ENCODE measurements at regions not wholly inside any gene's neighbourhood (a gene's known extent, or its start where the extent isn't known, plus 50 kb on each side); places are given as distances from the start of the nearest gene placed in this dataset.

DNA sequence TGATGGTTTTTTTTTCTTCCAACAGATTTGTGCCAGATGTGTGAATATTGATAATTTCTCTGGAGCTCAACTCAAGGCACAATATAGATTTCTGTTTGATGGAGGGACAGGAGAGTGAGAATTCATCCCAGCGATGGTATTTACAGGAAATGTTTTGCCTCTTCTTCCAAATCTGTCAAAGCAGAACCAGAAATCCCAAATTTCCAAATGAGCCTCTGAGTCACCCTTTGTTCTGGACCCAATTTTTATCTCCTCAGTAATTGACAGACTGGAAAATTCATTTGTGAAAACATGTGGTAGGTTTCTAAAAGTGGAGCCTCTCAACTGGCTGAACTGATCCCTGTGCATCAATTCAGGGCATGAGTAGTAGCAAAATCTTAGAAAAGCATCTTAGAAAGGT is 223.2 kb upstream of the TSHZ2 start:
- H3K79me2 ChIP-seq (ENCODE audit: control insufficient read depth, insufficient read depth, low read length) = no peaks in the 10 kb centered on the region
- no CpG with 5 or more reads among the region's 1 CpG for WGBS (ENCODE audit: insufficient coverage)
- H3K9me3 Mint-ChIP-seq (ENCODE audit: insufficient read depth) = no peaks in the 10 kb centered on the region
- no peaks in the 10 kb centered on the region for H3K36me3 ChIP-seq (replicated peaks in 1 of 2; ENCODE audit: control extremely low read depth in 1 of 2, control insufficient read depth in 1 of 2, extremely low read depth in 1 of 2, insufficient read depth in 2 of 2, low read length in 1 of 2)
- H3K27ac ChIP-seq (ENCODE audit: low read length in 2 of 2) = no peak overlapping the region
- H3K4me3 Mint-ChIP-seq = no peak overlapping the region
- H3K27ac Mint-ChIP-seq = no peak overlapping the region
- no peak overlapping the region for H3K9ac ChIP-seq (ENCODE audit: low read length)
- H3K4me1 Mint-ChIP-seq = no peaks in the 10 kb centered on the region
- H4K20me1 ChIP-seq (ENCODE audit: control insufficient read depth, insufficient read depth, low read length, poor library complexity, severe bottlenecking) = no peaks in the 10 kb centered on the region
- DNase-seq (no peak), ATAC-seq (ENCODE audit: low read depth) (no peak)
- H3K27me3 ChIP-seq (replicated peaks in 1 of 4; ENCODE audit: control extremely low read depth in 1 of 4, control insufficient read depth in 3 of 4, insufficient read depth in 4 of 4, low read length in 3 of 4) = no peaks in the 10 kb centered on the region
- ChIA-PET POLR2A (no interaction called here), CTCF (no interaction called here)
- no peaks in the 10 kb centered on the region for H3K4me1 ChIP-seq (ENCODE audit: control insufficient read depth in 2 of 2, insufficient read depth in 2 of 2, low read length in 2 of 2)
- H3K27me3 Mint-ChIP-seq = peaks cover 4% of the 10 kb centered on the region
- intact Hi-C loops (cut with micrococcal nuclease) = no loop called here
- TF ChIP-seq, protein P1, sequence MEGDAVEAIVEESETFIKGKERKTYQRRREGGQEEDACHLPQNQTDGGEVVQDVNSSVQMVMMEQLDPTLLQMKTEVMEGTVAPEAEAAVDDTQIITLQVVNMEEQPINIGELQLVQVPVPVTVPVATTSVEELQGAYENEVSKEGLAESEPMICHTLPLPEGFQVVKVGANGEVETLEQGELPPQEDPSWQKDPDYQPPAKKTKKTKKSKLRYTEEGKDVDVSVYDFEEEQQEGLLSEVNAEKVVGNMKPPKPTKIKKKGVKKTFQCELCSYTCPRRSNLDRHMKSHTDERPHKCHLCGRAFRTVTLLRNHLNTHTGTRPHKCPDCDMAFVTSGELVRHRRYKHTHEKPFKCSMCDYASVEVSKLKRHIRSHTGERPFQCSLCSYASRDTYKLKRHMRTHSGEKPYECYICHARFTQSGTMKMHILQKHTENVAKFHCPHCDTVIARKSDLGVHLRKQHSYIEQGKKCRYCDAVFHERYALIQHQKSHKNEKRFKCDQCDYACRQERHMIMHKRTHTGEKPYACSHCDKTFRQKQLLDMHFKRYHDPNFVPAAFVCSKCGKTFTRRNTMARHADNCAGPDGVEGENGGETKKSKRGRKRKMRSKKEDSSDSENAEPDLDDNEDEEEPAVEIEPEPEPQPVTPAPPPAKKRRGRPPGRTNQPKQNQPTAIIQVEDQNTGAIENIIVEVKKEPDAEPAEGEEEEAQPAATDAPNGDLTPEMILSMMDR (IDR thresholded peaks at IDR 0.05) = no peak
- no peak for TF ChIP-seq EZH2 (IDR thresholded peaks at IDR 0.05; ENCODE audit: borderline replicate concordance, insufficient read depth, low read depth, low read length, poor library complexity, severe bottlenecking)
- no peak overlapping the region for H3K4me2 ChIP-seq (replicated peaks; ENCODE audit: low read depth, low read length, poor library complexity, severe bottlenecking)
- H3K9me3 ChIP-seq (ENCODE audit: control extremely low read depth in 1 of 3, control insufficient read depth in 2 of 3, insufficient read depth in 1 of 3, low read length in 2 of 3) = no peaks in the 10 kb centered on the region
- no peak overlapping the region for H2AFZ ChIP-seq (ENCODE audit: insufficient read depth, low read depth, low read length, poor library complexity, severe bottlenecking)
- H3K4me3 ChIP-seq (ENCODE audit: control extremely low read depth in 1 of 5, extremely low read depth in 1 of 5, insufficient read depth in 1 of 5, low read depth in 2 of 5, low read length in 4 of 5) = no peak overlapping the region

DNA sequence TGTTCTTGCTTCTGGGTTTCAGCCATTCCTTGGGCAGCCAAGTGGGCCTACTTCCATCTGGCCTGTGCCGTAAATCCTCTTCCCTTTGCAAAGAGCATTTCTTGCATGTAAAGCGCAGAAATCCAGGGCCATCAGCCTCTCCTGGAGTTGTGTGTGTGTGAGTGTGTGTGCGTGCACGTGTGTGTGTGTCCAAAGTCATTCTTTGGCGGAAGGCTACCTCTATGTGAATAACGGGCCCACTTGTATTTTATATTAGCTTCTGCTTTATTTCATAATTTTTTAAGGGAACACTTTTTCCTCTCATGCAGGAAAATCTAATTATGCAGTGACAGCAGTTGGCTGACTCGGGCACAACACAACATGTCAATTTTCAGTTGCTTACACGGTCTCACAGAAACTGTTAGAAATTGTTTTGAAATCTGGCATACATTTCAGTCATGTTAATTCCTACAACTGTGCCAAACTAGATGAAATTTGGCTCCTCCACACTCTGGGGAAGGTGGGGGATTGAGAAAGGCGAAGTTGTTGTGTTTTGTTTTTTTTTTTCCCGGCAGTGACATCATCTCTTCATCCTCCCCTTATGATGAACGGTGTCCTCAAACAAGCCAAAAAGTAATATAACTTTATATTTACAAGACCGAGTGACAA is 223.7 kb upstream of the TSHZ2 start:
- Mint-ChIP-seq H3K9me3 (ENCODE audit: insufficient read depth) (no peaks in the 10 kb centered on the region), H3K27ac (no peak overlapping the region), H3K4me1 (no peaks in the 10 kb centered on the region), H3K4me3 (no peak overlapping the region), H3K27me3 (peaks cover 9% of the 10 kb centered on the region)
- Histone ChIP-seq H3K4me2 (replicated peaks; ENCODE audit: low read depth, low read length, poor library complexity, severe bottlenecking) (no peak overlapping the region), H3K9me3 (ENCODE audit: control extremely low read depth in 1 of 3, control insufficient read depth in 2 of 3, insufficient read depth in 1 of 3, low read length in 2 of 3) (no peaks in the 10 kb centered on the region), H4K20me1 (ENCODE audit: control insufficient read depth, insufficient read depth, low read length, poor library complexity, severe bottlenecking) (no peaks in the 10 kb centered on the region), H3K9ac (ENCODE audit: low read length) (no peak overlapping the region), H3K79me2 (ENCODE audit: control insufficient read depth, insufficient read depth, low read length) (no peaks in the 10 kb centered on the region), H3K36me3 (replicated peaks in 1 of 2; ENCODE audit: control extremely low read depth in 1 of 2, control insufficient read depth in 1 of 2, extremely low read depth in 1 of 2, insufficient read depth in 2 of 2, low read length in 1 of 2) (no peaks in the 10 kb centered on the region), H3K4me3 (ENCODE audit: control extremely low read depth in 1 of 5, extremely low read depth in 1 of 5, insufficient read depth in 1 of 5, low read depth in 2 of 5, low read length in 4 of 5) (no peak overlapping the region), H2AFZ (ENCODE audit: insufficient read depth, low read depth, low read length, poor library complexity, severe bottlenecking) (no peak overlapping the region), H3K4me1 (ENCODE audit: control insufficient read depth in 2 of 2, insufficient read depth in 2 of 2, low read length in 2 of 2) (no peaks in the 10 kb centered on the region), H3K27ac (ENCODE audit: low read length in 2 of 2) (no peak overlapping the region), H3K27me3 (replicated peaks in 1 of 4; ENCODE audit: control extremely low read depth in 1 of 4, control insufficient read depth in 3 of 4, insufficient read depth in 4 of 4, low read length in 3 of 4) (no peaks in the 10 kb centered on the region)
- TF ChIP-seq, protein P1 (IDR thresholded peaks at IDR 0.05) = no peak
- TF ChIP-seq EZH2 (IDR thresholded peaks at IDR 0.05; ENCODE audit: borderline replicate concordance, insufficient read depth, low read depth, low read length, poor library complexity, severe bottlenecking) = no peak
- intact Hi-C loops (cut with micrococcal nuclease) = no loop called here
- CTCF ChIA-PET = interaction anchor here (1.4 kb wide), 1 partner anchor 467 kb away, joined by 5 read pairs; no protein-coding TSS in a partner anchor
- WGBS (ENCODE audit: insufficient coverage) = 86% methylated on average over 1 of the region's 12 CpGs
- ATAC-seq (ENCODE audit: low read depth) = no peak
- DNase-seq = no peak
- POLR2A ChIA-PET = no interaction called here
